DOHH2 (cell line): ENCODE measurements at regions not wholly inside any gene's neighbourhood (a gene's known extent, or its start where the extent isn't known, plus 50 kb on each side); places are given as distances from the start of the nearest gene placed in this dataset.

ENCODE experiments used
- CTCF ChIP-seq: fragments of 200-600 bp; sonication (generic); IDR thresholded peaks from one replicate; pipeline ENCODE4 v1.5.1; 2014; ENCODE audit warnings: antibody characterized with exemption, mild to moderate bottlenecking, low read depth, low read length; ENCODE audit not compliant: poor library complexity, severe bottlenecking
- EZH2phosphoT487 ChIP-seq: fragments of 200-600 bp; sonication (generic); IDR thresholded peaks from 2 replicates; pipeline ENCODE4 v1.6.1; 2017; ENCODE audit warnings: borderline replicate concordance, mild to moderate bottlenecking, antibody characterized with exemption, low read length, moderate library complexity, mixed read lengths

GRCh38 chr14:65958664-65959562 is 527.3 kb upstream of the CCDC196 start:
- TF ChIP-seq CTCF (peak; percentile 58), EZH2phosphoT487 (no peak)
